MCF 10A (cell line): ENCODE measurements at regions not wholly inside any gene's neighbourhood (a gene's known extent, or its start where the extent isn't known, plus 50 kb on each side); places are given as distances from the start of the nearest gene placed in this dataset.

ENCODE experiments used
- BruUV-seq: library from RNA; stranded (reverse); fragments of 400-500 nt; replicated peaks from 2 replicates; lab custom pipeline; 2021; lab: Mats Ljungman, UMichigan
- CTCF ChIA-PET: fragments of 300-600 bp; sonication (Branson Sonifier 250); formaldehyde crosslinking; extraction: SDS; loops from one replicate; lab custom pipeline; 2021; ENCODE audit warnings: antibody characterized with exemption, inconsistent platforms; lab: Yijun Ruan, JAX
- POLR2A ChIA-PET: fragments of 300-600, 350-650 bp; sonication (Branson Sonifier 250); formaldehyde crosslinking; extraction: SDS; loops from one replicate; lab custom pipeline; 2020; ENCODE audit warnings: antibody characterized with exemption, inconsistent platforms; lab: Yijun Ruan, JAX
- DNase-seq: peaks from one replicate; pipeline ENCODE4 v3.0.0-alpha.2; 2018; ENCODE audit not compliant: unreplicated experiment
- H3K27ac Mint-ChIP-seq: one replicate; pipeline ENCODE4 v1.8.0; 2022; ENCODE audit warnings: mild to moderate bottlenecking, low read depth, mixed read lengths; ENCODE audit not compliant: unreplicated experiment
- H3K27me3 Mint-ChIP-seq: one replicate; pipeline ENCODE4 v1.8.0; 2022; ENCODE audit warnings: mixed read lengths; ENCODE audit not compliant: insufficient read depth, unreplicated experiment
- H3K36me3 Mint-ChIP-seq: one replicate; pipeline ENCODE4 v1.8.0; 2022; ENCODE audit warnings: mild to moderate bottlenecking, moderate library complexity, mixed read lengths; ENCODE audit not compliant: insufficient read depth, unreplicated experiment
- H3K4me1 Mint-ChIP-seq: one replicate; pipeline ENCODE4 v1.8.0; 2022; ENCODE audit warnings: mixed read lengths; ENCODE audit not compliant: insufficient read depth, unreplicated experiment
- H3K4me3 Mint-ChIP-seq: one replicate; pipeline ENCODE4 v1.8.0; 2022; ENCODE audit warnings: mild to moderate bottlenecking, moderate library complexity, mixed read lengths; ENCODE audit not compliant: unreplicated experiment
- H3K9me3 Mint-ChIP-seq: one replicate; pipeline ENCODE4 v1.8.0; 2022; ENCODE audit warnings: mixed read lengths; ENCODE audit not compliant: unreplicated experiment
- CTCF ChIP-seq: fragments of 200-600 bp; IDR thresholded peaks from one replicate; pipeline ENCODE4 v1.8.0; 2022; ENCODE audit warnings: antibody characterized with exemption, mild to moderate bottlenecking; ENCODE audit not compliant: unreplicated experiment
- intact Hi-C: fragments of 100-400 bp; cut with micrococcal nuclease; formaldehyde crosslinking; loops from 2 replicates; pipeline ENCODE4 v1.14.1; 2022

GRCh38 chr4:141391771-141392170 is 171.1 kb downstream of the ZNF330 start:
- BruUV-seq: no TSS peak
- Mint-ChIP-seq H3K27ac (peak overlapping the region; percentile 46), H3K36me3 (peaks cover 10% of the 10 kb centered on the region), H3K4me1 (peaks cover 38% of the 10 kb centered on the region), H3K27me3 (no peaks in the 10 kb centered on the region), H3K4me3 (no peak overlapping the region), H3K9me3 (no peaks in the 10 kb centered on the region)
- no peak for TF ChIP-seq CTCF
- DNase-seq: peak; percentile 49
- ChIA-PET POLR2A (interaction anchor here (0.9 to 1.3 kb wide), 2 partner anchors 11 to 41 kb away, joined by 3 read pairs; no protein-coding TSS in a partner anchor), CTCF (no interaction called here)
- intact Hi-C loops: no loop called here

- intact Hi-C loops: no loop called here
- POLR2A ChIA-PET: interaction anchor here (1.2 kb wide), 1 partner anchor 62 kb away, joined by 3 read pairs; no protein-coding TSS in a partner anchor
- H3K27ac Mint-ChIP-seq: no peak overlapping the region
- no peak for TF ChIP-seq CTCF
- H3K4me3 Mint-ChIP-seq: no peak overlapping the region
- CTCF ChIA-PET: interaction anchor here (0.6 kb wide), 2 partner anchors 316 to 1386 kb away, joined by 4 read pairs; no protein-coding TSS in a partner anchor
- H3K4me1 Mint-ChIP-seq: peaks cover 24% of the 10 kb centered on the region
- H3K27me3 Mint-ChIP-seq: no peaks in the 10 kb centered on the region
- BruUV-seq: no TSS peak
- H3K9me3 Mint-ChIP-seq: no peaks in the 10 kb centered on the region
- peak; percentile 70 for DNase-seq
- peaks cover 10% of the 10 kb centered on the region for H3K36me3 Mint-ChIP-seq
Observed at GRCh38 chr4:141395246-141395830, 174.6 kb downstream of the ZNF330 start.

GRCh38 chr4:141395919-141396318 is 175.2 kb downstream of the ZNF330 start:
- DNase-seq: no peak
- no peak for TF ChIP-seq CTCF
- Mint-ChIP-seq H3K4me3 (no peak overlapping the region), H3K27me3 (no peaks in the 10 kb centered on the region), H3K4me1 (peaks cover 18% of the 10 kb centered on the region), H3K36me3 (peaks cover 4% of the 10 kb centered on the region), H3K9me3 (no peaks in the 10 kb centered on the region), H3K27ac (no peak overlapping the region)
- ChIA-PET CTCF (interaction anchor here (0.6 kb wide), 2 partner anchors 237 to 1385 kb away, joined by 3 to 4 read pairs; no protein-coding TSS in a partner anchor), POLR2A (interaction anchor here (0.7 to 1.2 kb wide), 2 partner anchors 14 to 62 kb away, joined by 3 read pairs; no protein-coding TSS in a partner anchor)
- BruUV-seq: no TSS peak
- intact Hi-C loops: no loop called here

GRCh38 chr4:141402712-141403111 is 182.0 kb downstream of the ZNF330 start:
- Mint-ChIP-seq H3K27ac (no peak overlapping the region), H3K27me3 (no peaks in the 10 kb centered on the region), H3K9me3 (no peaks in the 10 kb centered on the region), H3K36me3 (no peaks in the 10 kb centered on the region), H3K4me3 (no peak overlapping the region), H3K4me1 (no peaks in the 10 kb centered on the region)
- TF ChIP-seq CTCF: no peak
- ChIA-PET CTCF (interaction anchor here (1.2 kb wide), 1 partner anchor 12 kb away, joined by 3 read pairs; no protein-coding TSS in a partner anchor), POLR2A (interaction anchor here (0.7 to 1.3 kb wide), 2 partner anchors 11 to 56 kb away, joined by 3 to 4 read pairs; no protein-coding TSS in a partner anchor)
- DNase-seq: no peak
- intact Hi-C loops: no loop called here
- BruUV-seq: no TSS peak
